SK-N-SH (cell line): ENCODE measurements at regions not wholly inside any gene's neighbourhood (a gene's known extent, or its start where the extent isn't known, plus 50 kb on each side); places are given as distances from the start of the nearest gene placed in this dataset.

ENCODE experiments used
- CTCF ChIA-PET: fragments of 300-600, 350-600 bp; formaldehyde crosslinking; extraction: SDS; loops from one replicate; lab custom pipeline; 2021; lab: Yijun Ruan, JAX
- POLR2A ChIA-PET: fragments of 350-600 bp; sonication (Branson Sonifier 250); formaldehyde crosslinking; extraction: SDS; loops from one replicate; lab custom pipeline; 2020; ENCODE audit warnings: antibody characterized with exemption, inconsistent platforms; lab: Yijun Ruan, JAX
- DNase-seq: peaks from one replicate; pipeline ENCODE4 v3.0.0; 2012
- H2AFZ ChIP-seq: fragments of 200-600 bp; sonication (generic); 2 replicates; pipeline ENCODE4 v1.8.1; 2016; ENCODE audit warnings: antibody characterized with exemption, mild to moderate bottlenecking, low read depth
- H3F3A ChIP-seq: fragments of 200-600 bp; sonication (generic); replicated peaks from 2 replicates; pipeline ENCODE3; 2016; ENCODE audit warnings: antibody characterized with exemption, mild to moderate bottlenecking; ENCODE audit not compliant: insufficient read depth
- H3K27ac ChIP-seq, 2 experiments: fragments of 200-500 bp in 1 of 2; fragments of 200-600 bp in 1 of 2; sonication (Bioruptor generic) in 1 of 2; sonication (generic), shearing (Covaris generic) in 1 of 2; 2 replicates each; pipeline versions ENCODE4 v1.5.1 to v1.6.1; 2014 to 2016; ENCODE audit warnings: low read depth in 2 of 2, inconsistent platforms in 1 of 2, low read length in 1 of 2, mild to moderate bottlenecking in 1 of 2, mixed read lengths in 1 of 2
- H3K27me3 ChIP-seq: fragments of 200-600 bp; sonication (generic), shearing (Covaris generic); 2 replicates; pipeline ENCODE4 v1.6.1; 2016; ENCODE audit warnings: mixed run types; ENCODE audit not compliant: insufficient read depth
- H3K36me3 ChIP-seq, 2 experiments: fragments of 200-500 bp in 1 of 2; fragments of 200-600 bp in 1 of 2; sonication (Bioruptor generic) in 1 of 2; sonication (generic) in 1 of 2; replicated peaks in 1 of 2; 2 replicates each; pipeline versions ENCODE3 to v1.5.1; 2014 to 2016; ENCODE audit warnings: low read length in 1 of 2, mild to moderate bottlenecking in 1 of 2; ENCODE audit not compliant: insufficient read depth in 2 of 2, control insufficient read depth in 1 of 2
- H3K4me1 ChIP-seq, 2 experiments: fragments of 200-500 bp in 1 of 2; fragments of 200-600 bp in 1 of 2; sonication (Bioruptor generic) in 1 of 2; sonication (generic), shearing (Covaris generic) in 1 of 2; 2 replicates each; pipeline versions ENCODE4 v1.5.1 to v1.6.1; 2014 to 2016; ENCODE audit warnings: low read depth in 1 of 2, low read length in 1 of 2, mixed run types in 1 of 2; ENCODE audit not compliant: insufficient read depth in 2 of 2, control insufficient read depth in 1 of 2
- H3K4me2 ChIP-seq: fragments of 200-600 bp; sonication (generic), shearing (Covaris generic); 2 replicates; pipeline ENCODE4 v1.6.1; 2017; ENCODE audit warnings: mixed run types
- H3K4me3 ChIP-seq, 2 experiments: fragments of 200-500 bp in 1 of 2; fragments of 200-600 bp in 1 of 2; sonication (Bioruptor generic) in 1 of 2; sonication (generic), shearing (Covaris generic) in 1 of 2; 2 replicates each; pipeline versions ENCODE4 v1.5.1 to v1.8.1; 2014 to 2016; ENCODE audit warnings: low read depth in 2 of 2, inconsistent platforms in 1 of 2, low read length in 1 of 2, mild to moderate bottlenecking in 1 of 2, mixed read lengths in 1 of 2, moderate library complexity in 1 of 2
- H3K79me2 ChIP-seq: fragments of 200-600 bp; sonication (generic); 2 replicates; pipeline ENCODE4 v1.8.1; 2017; ENCODE audit warnings: mild to moderate bottlenecking; ENCODE audit not compliant: insufficient read depth
- H3K9ac ChIP-seq: fragments of 200-600 bp; sonication (generic); 2 replicates; pipeline ENCODE4 v1.6.1; 2017; ENCODE audit warnings: mixed run types
- H3K9me2 ChIP-seq: fragments of 200-600 bp; sonication (generic); 2 replicates; pipeline ENCODE4 v1.6.1; 2017; ENCODE audit warnings: mixed run types
- H3K9me3 ChIP-seq: fragments of 200-600 bp; sonication (generic); 2 replicates; pipeline ENCODE4 v1.6.1; 2017; ENCODE audit warnings: mixed run types, mild to moderate bottlenecking, moderate library complexity
- H4K20me1 ChIP-seq: fragments of 200-600 bp; sonication (generic); 2 replicates; pipeline ENCODE4 v1.6.1; 2017; ENCODE audit warnings: mild to moderate bottlenecking, mixed run types; ENCODE audit not compliant: insufficient read depth
- CTCF ChIP-seq: fragments of 200-600 bp; sonication (generic); IDR thresholded peaks from 2 replicates; pipeline ENCODE4 v1.6.1; 2017; ENCODE audit warnings: antibody characterized with exemption, mild to moderate bottlenecking, moderate library complexity
- EZH2phosphoT487 ChIP-seq: fragments of 200-600 bp; sonication (generic); IDR thresholded peaks from 2 replicates; pipeline ENCODE4 v1.6.1; 2017; ENCODE audit warnings: low read depth, mixed run types, mild to moderate bottlenecking, antibody characterized with exemption, moderate library complexity, borderline replicate concordance
- FOXJ3 ChIP-seq: sonication (generic); formaldehyde crosslinking; IDR thresholded peaks from 2 replicates; pipeline ENCODE4 v1.5.1; 2020; ENCODE audit warnings: mild to moderate bottlenecking, missing genetic modification reagents
- FOXM1 ChIP-seq: IDR thresholded peaks from 2 replicates; pipeline ENCODE4 v1.4.0; 2012; ENCODE audit warnings: low read depth, mild to moderate bottlenecking
- GATA2 ChIP-seq: sonication (generic); formaldehyde crosslinking; IDR thresholded peaks from 2 replicates; pipeline ENCODE4 v1.5.0; 2020; ENCODE audit warnings: mild to moderate bottlenecking, missing genetic modification reagents
- MAX ChIP-seq: IDR thresholded peaks from 2 replicates; pipeline ENCODE4 v1.4.0; 2012; ENCODE audit warnings: low read depth
- MEF2A ChIP-seq: IDR thresholded peaks from 2 replicates; pipeline ENCODE4 v1.4.0; 2012; ENCODE audit warnings: low read depth, borderline replicate concordance
- MXI1 ChIP-seq: IDR thresholded peaks from 2 replicates; pipeline ENCODE4 v1.6.1; 2012; ENCODE audit warnings: mild to moderate bottlenecking, low read depth, low read length, improper control_type of control experiment
- POLR2AphosphoS5 ChIP-seq: IDR thresholded peaks from 2 replicates; pipeline ENCODE4 v1.6.1; 2012; ENCODE audit warnings: low read depth, low read length
- RAD21 ChIP-seq: IDR thresholded peaks from 2 replicates; pipeline ENCODE4 v1.6.1; 2012; ENCODE audit warnings: mild to moderate bottlenecking, low read length
- RCOR1 ChIP-seq: fragments of 150-350 bp; IDR thresholded peaks from 2 replicates; pipeline ENCODE4 v1.6.1; 2017; ENCODE audit warnings: antibody characterized with exemption, low read length
- SIN3A ChIP-seq: IDR thresholded peaks from 2 replicates; pipeline ENCODE4 v1.6.1; 2012; ENCODE audit warnings: low read depth, mild to moderate bottlenecking, low read length, moderate library complexity, borderline replicate concordance
- SMC3 ChIP-seq: IDR thresholded peaks from 2 replicates; pipeline ENCODE4 v1.6.1; 2012; ENCODE audit warnings: low read depth, low read length, improper control_type of control experiment
- TCF12 ChIP-seq: IDR thresholded peaks from 2 replicates; pipeline ENCODE4 v1.4.0; 2012
- USF1 ChIP-seq: IDR thresholded peaks from 2 replicates; pipeline ENCODE4 v1.4.0; 2012; ENCODE audit warnings: low read depth, borderline replicate concordance
- USF2 ChIP-seq: fragments of 150-350 bp; IDR thresholded peaks from 2 replicates; pipeline ENCODE4 v1.6.1; 2017; ENCODE audit warnings: antibody characterized with exemption, low read length, low read depth, borderline replicate concordance
- YY1 ChIP-seq: IDR thresholded peaks from 2 replicates; pipeline ENCODE4 v1.4.0; 2012; ENCODE audit warnings: low read depth, mild to moderate bottlenecking
- ZBTB33 ChIP-seq: IDR thresholded peaks from 2 replicates; pipeline ENCODE4 v1.4.0; 2012; ENCODE audit warnings: low read depth, borderline replicate concordance
- WGBS: methylation state at CpG from one replicate; pipeline ENCODE4 v1.1.6; 2017; ENCODE audit warnings: low lambda C conversion rate; 5-methylcytosine and 5-hydroxymethylcytosine counted together

GRCh38 chr16:52816993-52817392 is 235.7 kb downstream of the CHD9NB start:
- Histone ChIP-seq H3K4me2 (no peak overlapping the region), H3K27me3 (no peaks in the 10 kb centered on the region), H3K4me3 (no peak overlapping the region), H3K36me3 (no peaks in the 10 kb centered on the region), H3K79me2 (no peaks in the 10 kb centered on the region), H3K4me1 (no peaks in the 10 kb centered on the region), H3K9me3 (no peaks in the 10 kb centered on the region), H3K9ac (no peak overlapping the region), H2AFZ (no peak overlapping the region), H4K20me1 (no peaks in the 10 kb centered on the region), H3K27ac (no peak overlapping the region), H3F3A (no peaks in the 10 kb centered on the region), H3K9me2 (no peaks in the 10 kb centered on the region)
- DNase-seq = no peak
- ChIA-PET POLR2A (no interaction called here), CTCF (no interaction called here)
- 8% methylated on average over 6 of the region's 6 CpGs for WGBS
- TF ChIP-seq USF2 (no peak), GATA2 (CRISPR knock-in tag) (no peak), RAD21 (no peak), TCF12 (no peak), MAX (no peak), CTCF (no peak), EZH2phosphoT487 (no peak), ZBTB33 (no peak), SMC3 (no peak), POLR2AphosphoS5 (no peak), FOXJ3 (no peak), MEF2A (no peak), MXI1 (no peak), FOXM1 (no peak), USF1 (no peak), RCOR1 (no peak), SIN3A (no peak), YY1 (no peak)
